ENCODE measurements at regions not wholly inside any gene's neighbourhood (a gene's known extent, or its start where the extent isn't known, plus 50 kb on each side); places are given as distances from the start of the nearest gene placed in this dataset.

DNA sequence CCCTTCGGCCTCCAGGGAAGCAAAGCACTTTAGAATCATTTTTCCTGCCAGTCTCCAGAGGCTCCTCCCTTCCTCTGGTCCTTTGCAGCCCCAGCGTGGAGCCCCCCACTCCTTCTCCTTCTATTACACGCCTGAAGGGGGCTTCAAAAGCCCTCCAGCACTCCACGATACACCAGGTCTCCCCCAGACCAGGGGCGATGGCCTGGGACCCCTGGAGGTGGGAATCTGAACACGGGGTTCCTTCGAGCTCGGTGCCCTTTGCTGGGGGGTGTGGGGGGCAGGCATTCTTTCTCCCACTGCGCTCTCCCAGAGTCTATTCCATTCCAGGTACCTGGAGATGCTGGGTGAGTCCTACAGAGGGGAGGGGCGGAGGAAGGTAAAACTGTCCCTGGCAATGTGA lies 97.6 kb downstream of the HMX1 start:
- no TSS peak for BruUV-seq (replicated peaks)
- ChIA-PET RAD21 (ENCODE audit: unreplicated experiment) (no interaction called here), CTCF (no interaction called here), SMC1A (ENCODE audit: uncharacterized antibody, unreplicated experiment) (no interaction called here), POLR2A (no interaction called here)
- no peaks in the 10 kb centered on the region for H3K36me3 ChIP-seq (ENCODE audit: control insufficient read depth in 2 of 2, insufficient read depth in 2 of 2, low read length in 1 of 2)
- no peak for TF ChIP-seq ZBED1 (IDR thresholded peaks at IDR 0.05; ENCODE audit: borderline replicate concordance)
- TF ChIP-seq, protein P1, sequence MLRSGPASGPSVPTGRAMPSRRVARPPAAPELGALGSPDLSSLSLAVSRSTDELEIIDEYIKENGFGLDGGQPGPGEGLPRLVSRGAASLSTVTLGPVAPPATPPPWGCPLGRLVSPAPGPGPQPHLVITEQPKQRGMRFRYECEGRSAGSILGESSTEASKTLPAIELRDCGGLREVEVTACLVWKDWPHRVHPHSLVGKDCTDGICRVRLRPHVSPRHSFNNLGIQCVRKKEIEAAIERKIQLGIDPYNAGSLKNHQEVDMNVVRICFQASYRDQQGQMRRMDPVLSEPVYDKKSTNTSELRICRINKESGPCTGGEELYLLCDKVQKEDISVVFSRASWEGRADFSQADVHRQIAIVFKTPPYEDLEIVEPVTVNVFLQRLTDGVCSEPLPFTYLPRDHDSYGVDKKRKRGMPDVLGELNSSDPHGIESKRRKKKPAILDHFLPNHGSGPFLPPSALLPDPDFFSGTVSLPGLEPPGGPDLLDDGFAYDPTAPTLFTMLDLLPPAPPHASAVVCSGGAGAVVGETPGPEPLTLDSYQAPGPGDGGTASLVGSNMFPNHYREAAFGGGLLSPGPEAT (IDR thresholded peaks at IDR 0.05; ENCODE audit: low read depth) = no peak
- no peak for TF ChIP-seq LARP7 (IDR thresholded peaks at IDR 0.05)
- TF ChIP-seq SREBF1 (IDR thresholded peaks at IDR 0.05; ENCODE audit: low read length) = no peak
- no peak for TF ChIP-seq BRCA1 (IDR thresholded peaks at IDR 0.05; ENCODE audit: low read depth, low read length)
- no peak for TF ChIP-seq ZNF622 (IDR thresholded peaks at IDR 0.05)
- TF ChIP-seq, protein P2, sequence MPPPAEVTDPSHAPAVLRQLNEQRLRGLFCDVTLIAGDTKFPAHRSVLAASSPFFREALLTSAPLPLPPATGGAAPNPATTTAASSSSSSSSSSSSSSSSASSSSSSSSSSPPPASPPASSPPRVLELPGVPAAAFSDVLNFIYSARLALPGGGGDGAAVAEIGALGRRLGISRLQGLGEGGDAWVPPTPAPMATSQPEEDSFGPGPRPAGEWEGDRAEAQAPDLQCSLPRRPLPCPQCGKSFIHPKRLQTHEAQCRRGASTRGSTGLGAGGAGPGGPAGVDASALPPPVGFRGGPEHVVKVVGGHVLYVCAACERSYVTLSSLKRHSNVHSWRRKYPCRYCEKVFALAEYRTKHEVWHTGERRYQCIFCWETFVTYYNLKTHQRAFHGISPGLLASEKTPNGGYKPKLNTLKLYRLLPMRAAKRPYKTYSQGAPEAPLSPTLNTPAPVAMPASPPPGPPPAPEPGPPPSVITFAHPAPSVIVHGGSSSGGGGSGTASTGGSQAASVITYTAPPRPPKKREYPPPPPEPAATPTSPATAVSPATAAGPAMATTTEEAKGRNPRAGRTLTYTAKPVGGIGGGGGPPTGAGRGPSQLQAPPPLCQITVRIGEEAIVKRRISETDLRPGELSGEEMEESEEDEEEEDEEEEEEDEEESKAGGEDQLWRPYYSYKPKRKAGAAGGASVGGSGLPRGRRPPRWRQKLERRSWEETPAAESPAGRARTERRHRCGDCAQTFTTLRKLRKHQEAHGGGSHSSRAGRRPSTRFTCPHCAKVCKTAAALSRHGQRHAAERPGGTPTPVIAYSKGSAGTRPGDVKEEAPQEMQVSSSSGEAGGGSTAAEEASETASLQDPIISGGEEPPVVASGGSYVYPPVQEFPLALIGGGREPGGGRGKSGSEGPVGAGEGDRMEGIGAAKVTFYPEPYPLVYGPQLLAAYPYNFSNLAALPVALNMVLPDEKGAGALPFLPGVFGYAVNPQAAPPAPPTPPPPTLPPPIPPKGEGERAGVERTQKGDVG (CRISPR knock-in tag; IDR thresholded peaks at IDR 0.05) = no peak
- TF ChIP-seq RAD51 (IDR thresholded peaks at IDR 0.05) = no peak
- TF ChIP-seq, protein P3, sequence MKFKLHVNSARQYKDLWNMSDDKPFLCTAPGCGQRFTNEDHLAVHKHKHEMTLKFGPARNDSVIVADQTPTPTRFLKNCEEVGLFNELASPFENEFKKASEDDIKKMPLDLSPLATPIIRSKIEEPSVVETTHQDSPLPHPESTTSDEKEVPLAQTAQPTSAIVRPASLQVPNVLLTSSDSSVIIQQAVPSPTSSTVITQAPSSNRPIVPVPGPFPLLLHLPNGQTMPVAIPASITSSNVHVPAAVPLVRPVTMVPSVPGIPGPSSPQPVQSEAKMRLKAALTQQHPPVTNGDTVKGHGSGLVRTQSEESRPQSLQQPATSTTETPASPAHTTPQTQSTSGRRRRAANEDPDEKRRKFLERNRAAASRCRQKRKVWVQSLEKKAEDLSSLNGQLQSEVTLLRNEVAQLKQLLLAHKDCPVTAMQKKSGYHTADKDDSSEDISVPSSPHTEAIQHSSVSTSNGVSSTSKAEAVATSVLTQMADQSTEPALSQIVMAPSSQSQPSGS (IDR thresholded peaks at IDR 0.05; ENCODE audit: low read length) = no peak
- no peak for TF ChIP-seq WRNIP1 (IDR thresholded peaks at IDR 0.05; ENCODE audit: borderline replicate concordance, low read depth, low read length)
- in situ Hi-C loops (cut with MboI) = no loop called here
- ATAC-seq (no peak), FAIRE-seq (no peak), DNase-seq (ENCODE audit: low read depth, low spot score) (no peak)
- no peaks in the 10 kb centered on the region for H3K27me3 ChIP-seq (replicated peaks in 1 of 2; ENCODE audit: control insufficient read depth in 2 of 2, insufficient read depth in 2 of 2, low read length in 1 of 2)
- no peaks in the 10 kb centered on the region for H4K20me1 ChIP-seq (ENCODE audit: control insufficient read depth, insufficient read depth)
- H3K79me2 ChIP-seq (ENCODE audit: control insufficient read depth, insufficient read depth, low read length) = no peaks in the 10 kb centered on the region
- H3K9ac ChIP-seq (ENCODE audit: control insufficient read depth, insufficient read depth, low read length) = no peak overlapping the region
- no peak overlapping the region for H3K4me3 ChIP-seq
- 23% methylated on average over 8 of the region's 10 CpGs for WGBS (ENCODE audit: insufficient coverage, insufficient replicate concordance, low lambda C conversion rate, missing lambda C conversion rate)
- H3K27ac ChIP-seq (ENCODE audit: control insufficient read depth, insufficient read depth) = no peak overlapping the region
- no peak overlapping the region for H3K4me2 ChIP-seq (ENCODE audit: control insufficient read depth, insufficient read depth)
- H3K4me1 ChIP-seq (ENCODE audit: control insufficient read depth, insufficient read depth, low read length) = no peaks in the 10 kb centered on the region
- H2AFZ ChIP-seq (ENCODE audit: control insufficient read depth, low read depth, low read length) = no peak overlapping the region
- intact Hi-C loops (cut with micrococcal nuclease; ENCODE audit: unreplicated experiment) = no loop called here
- no peaks in the 10 kb centered on the region for H3K9me3 ChIP-seq (replicated peaks; ENCODE audit: control insufficient read depth, insufficient read depth, low read length)
